ENCODE measurements at regions not wholly inside any gene's neighbourhood (a gene's known extent, or its start where the extent isn't known, plus 50 kb on each side); places are given as distances from the start of the nearest gene placed in this dataset.
A peak's percentile ranks its signal among the peaks of the same experiment; 100 is the strongest.

GRCh38 chr18:4844320-4844719, 352.7 kb downstream of the AKAIN1 start:
- Histone ChIP-seq H3K4me3 (no peak overlapping the region), H3K9ac (ENCODE audit: insufficient read depth in 1 of 2, low read depth in 2 of 2, low read length in 2 of 2) (no peak overlapping the region), H4K20me1 (replicated peaks; ENCODE audit: control insufficient read depth, insufficient read depth, low read length) (no peaks in the 10 kb centered on the region), H3K79me2 (ENCODE audit: control insufficient read depth, insufficient read depth, low read length) (no peaks in the 10 kb centered on the region), H3K4me2 (ENCODE audit: insufficient read depth, low read length) (no peak overlapping the region), H3K36me3 (ENCODE audit: control insufficient read depth, insufficient read depth, low read length) (no peaks in the 10 kb centered on the region), H3K9me1 (ENCODE audit: control insufficient read depth, insufficient read depth, low read length) (no peaks in the 10 kb centered on the region), H3K4me1 (replicated peaks in 1 of 2; ENCODE audit: control insufficient read depth in 2 of 2, insufficient read depth in 2 of 2, low read length in 2 of 2) (no peaks in the 10 kb centered on the region), H3K27ac (ENCODE audit: extremely low read depth, low read depth, low read length) (no peak overlapping the region), H3K27me3 (ENCODE audit: control insufficient read depth in 2 of 2, insufficient read depth in 2 of 2, low read length in 2 of 2) (no peaks in the 10 kb centered on the region), H3K9me3 (replicated peaks; ENCODE audit: control insufficient read depth, insufficient read depth, low read depth, low read length) (peaks cover 3% of the 10 kb centered on the region), H2AFZ (ENCODE audit: low read depth, low read length) (no peak overlapping the region)
- in situ Hi-C loops (cut with MboI) (no loop called here), intact Hi-C loops (cut with micrococcal nuclease) (no loop called here)
- POLR2A ChIA-PET, result no interaction called here
- BruUV-seq (replicated peaks), result no TSS peak
- FAIRE-seq (no peak), ATAC-seq (no peak), DNase-seq (ENCODE audit: extremely low read depth in 1 of 4, low spot score in 3 of 4) (no peak)
- WGBS (ENCODE audit: insufficient coverage, low coverage, missing lambda C conversion rate), result 5% methylated on average over 3 of the region's 3 CpGs
- TF ChIP-seq SMARCB1 (IDR thresholded peaks at IDR 0.05; ENCODE audit: insufficient read length, low read depth) (no peak), RAD51 (IDR thresholded peaks at IDR 0.05; ENCODE audit: borderline replicate concordance, low read depth) (peak; percentile 30; the same call in 1 of the 2 replicates), TFE3 (CRISPR knock-in tag; IDR thresholded peaks at IDR 0.05) (peak; percentile 92)
- CTCF ChIA-PET (ENCODE audit: low intra/inter-chr PET ratio), result no interaction called here

GRCh38 chr18:4843771-4844170, 353.3 kb downstream of the AKAIN1 start:
- in situ Hi-C loops (cut with MboI), result no loop called here
- CTCF ChIA-PET (ENCODE audit: low intra/inter-chr PET ratio), result no interaction called here
- Histone ChIP-seq H3K4me3 (no peak overlapping the region), H3K9me3 (replicated peaks; ENCODE audit: control insufficient read depth, insufficient read depth, low read depth, low read length) (peaks cover 3% of the 10 kb centered on the region), H3K9ac (ENCODE audit: insufficient read depth in 1 of 2, low read depth in 2 of 2, low read length in 2 of 2) (no peak overlapping the region), H2AFZ (ENCODE audit: low read depth, low read length) (no peak overlapping the region), H3K79me2 (ENCODE audit: control insufficient read depth, insufficient read depth, low read length) (no peaks in the 10 kb centered on the region), H3K27ac (ENCODE audit: extremely low read depth, low read depth, low read length) (no peak overlapping the region), H3K4me2 (ENCODE audit: insufficient read depth, low read length) (no peak overlapping the region), H3K36me3 (ENCODE audit: control insufficient read depth, insufficient read depth, low read length) (no peaks in the 10 kb centered on the region), H3K27me3 (ENCODE audit: control insufficient read depth in 2 of 2, insufficient read depth in 2 of 2, low read length in 2 of 2) (no peaks in the 10 kb centered on the region), H4K20me1 (replicated peaks; ENCODE audit: control insufficient read depth, insufficient read depth, low read length) (no peaks in the 10 kb centered on the region), H3K9me1 (ENCODE audit: control insufficient read depth, insufficient read depth, low read length) (no peaks in the 10 kb centered on the region), H3K4me1 (replicated peaks in 1 of 2; ENCODE audit: control insufficient read depth in 2 of 2, insufficient read depth in 2 of 2, low read length in 2 of 2) (no peaks in the 10 kb centered on the region)
- POLR2A ChIA-PET, result no interaction called here
- intact Hi-C loops (cut with micrococcal nuclease), result no loop called here
- FAIRE-seq (no peak), ATAC-seq (no peak), DNase-seq (ENCODE audit: extremely low read depth in 1 of 4, low spot score in 3 of 4) (no peak)
- BruUV-seq (replicated peaks), result no TSS peak
- no peak for TF ChIP-seq NFYB (IDR thresholded peaks at IDR 0.05; ENCODE audit: extremely low read depth, insufficient read length)
- TF ChIP-seq HMGN3 (IDR thresholded peaks at IDR 0.05; ENCODE audit: borderline replicate concordance, extremely low read depth, insufficient read length, low read depth, low read length), result no peak
- no peak for TF ChIP-seq ESRRA (IDR thresholded peaks at IDR 0.05; ENCODE audit: borderline replicate concordance, low read depth)
- TF ChIP-seq ZNF347 (CRISPR knock-in tag; IDR thresholded peaks at IDR 0.05; ENCODE audit: low read depth), result no peak
- TF ChIP-seq ZNF23 (CRISPR knock-in tag; IDR thresholded peaks at IDR 0.05), result no peak
- TF ChIP-seq ZNF764 (CRISPR knock-in tag; IDR thresholded peaks at IDR 0.05; ENCODE audit: low read depth), result no peak
- TF ChIP-seq ZNF124 (CRISPR knock-in tag; IDR thresholded peaks at IDR 0.05), result no peak
- TF ChIP-seq JUNB (CRISPR knock-in tag; conservative IDR thresholded peaks at IDR 0.05), result no peak
- TF ChIP-seq TRIM25 (IDR thresholded peaks at IDR 0.05; ENCODE audit: borderline replicate concordance), result no peak
